Stimulated activated CD4-positive, alpha-beta T cell treated with anti-CD3 and anti-CD28 coated beads, Interleukin-4, amount 100 ng/mL, for 24 hours (primary cell): ENCODE measurements at regions not wholly inside any gene's neighbourhood (a gene's known extent, or its start where the extent isn't known, plus 50 kb on each side); places are given as distances from the start of the nearest gene placed in this dataset.
A peak's percentile ranks its signal among the peaks of the same experiment; 100 is the strongest.

Experiments used
- DNase-seq: peaks from one replicate; pipeline ENCODE4 v3.0.0-alpha.2; 2020

DNA sequence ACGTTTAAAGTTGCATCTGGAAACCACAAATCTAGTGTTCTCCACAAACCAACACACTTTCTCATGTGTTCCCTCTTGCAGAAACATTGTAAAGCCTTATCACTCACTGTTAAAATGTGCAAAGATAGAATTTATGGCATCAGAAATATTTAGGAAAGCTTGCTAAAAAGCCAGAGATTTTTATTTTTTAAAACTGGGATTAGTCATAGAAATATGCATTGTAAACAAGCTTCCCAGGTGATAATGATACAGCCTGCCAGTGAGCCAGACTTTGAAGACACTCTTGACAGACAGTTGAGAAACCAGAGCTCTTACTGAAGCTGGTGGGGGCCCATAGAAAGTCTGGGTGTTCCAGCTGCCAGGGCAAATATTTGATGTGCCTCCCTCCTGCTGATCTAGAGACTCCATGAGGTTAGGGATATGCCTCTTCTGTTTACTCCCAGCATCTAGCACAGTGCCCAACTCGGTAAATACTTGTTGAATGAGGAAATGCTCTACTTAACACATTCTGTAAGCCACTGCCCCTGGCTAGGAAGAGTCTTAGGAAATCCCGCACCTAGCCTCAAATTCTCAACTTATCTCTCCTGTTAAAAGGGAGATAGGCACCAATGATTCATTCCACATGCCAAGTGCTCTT, 179.0 kb upstream of the RASGEF1B start:
- DNase-seq = no peak

DNA sequence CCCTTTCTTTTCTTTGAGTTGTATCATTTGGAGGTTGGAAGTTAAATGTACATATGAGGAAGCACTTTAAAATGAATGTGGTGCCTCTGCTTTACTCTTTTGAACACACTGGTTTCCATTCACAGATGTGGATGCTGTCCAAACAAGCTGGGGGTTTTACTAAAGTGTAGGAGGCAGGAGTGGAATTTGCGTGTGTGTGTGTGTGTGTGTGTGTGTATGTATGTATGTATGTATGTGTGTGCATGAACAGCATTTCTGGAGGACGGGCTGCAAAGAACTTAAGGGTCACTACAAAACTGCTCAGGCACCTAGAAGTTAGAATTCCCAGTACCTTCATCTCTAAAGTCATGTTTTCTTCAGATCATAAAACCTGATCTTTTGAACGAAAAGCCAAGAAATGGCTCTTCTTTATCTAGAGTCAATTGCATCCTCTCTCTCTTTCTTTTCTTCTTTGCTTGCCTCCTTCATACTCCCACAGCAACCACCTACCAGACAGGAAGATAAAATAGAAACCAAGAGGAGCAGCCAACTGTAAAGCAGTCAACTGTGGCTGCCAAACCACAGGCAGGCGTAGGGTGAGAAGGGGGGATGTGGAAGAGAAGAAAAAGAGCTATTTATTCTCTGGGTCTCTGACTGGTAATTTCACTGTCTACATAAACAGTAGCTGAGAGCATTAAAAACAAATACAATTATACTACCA, 177.0 kb upstream of the RASGEF1B start:
- peak; percentile 41 for DNase-seq

DNA sequence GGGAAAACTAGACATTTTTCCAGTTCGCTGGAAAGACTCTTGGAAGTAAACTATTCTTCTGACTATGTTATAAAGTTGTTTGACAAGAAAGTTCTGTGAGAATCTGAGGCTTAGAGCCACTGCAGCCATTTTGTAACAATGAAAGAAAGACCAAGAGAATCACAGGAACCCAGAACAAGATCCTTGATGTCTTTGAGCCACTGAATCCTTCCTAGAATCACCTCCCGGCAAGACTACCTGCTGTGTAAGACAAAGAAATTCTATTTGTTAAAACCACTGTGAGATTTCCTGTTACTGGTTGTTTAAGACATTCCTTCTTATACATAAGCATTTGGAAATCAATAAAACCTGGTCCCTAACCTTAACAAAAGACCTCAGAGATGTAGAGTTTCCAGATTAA, 175.7 kb upstream of the RASGEF1B start:
- no peak for DNase-seq

DNA sequence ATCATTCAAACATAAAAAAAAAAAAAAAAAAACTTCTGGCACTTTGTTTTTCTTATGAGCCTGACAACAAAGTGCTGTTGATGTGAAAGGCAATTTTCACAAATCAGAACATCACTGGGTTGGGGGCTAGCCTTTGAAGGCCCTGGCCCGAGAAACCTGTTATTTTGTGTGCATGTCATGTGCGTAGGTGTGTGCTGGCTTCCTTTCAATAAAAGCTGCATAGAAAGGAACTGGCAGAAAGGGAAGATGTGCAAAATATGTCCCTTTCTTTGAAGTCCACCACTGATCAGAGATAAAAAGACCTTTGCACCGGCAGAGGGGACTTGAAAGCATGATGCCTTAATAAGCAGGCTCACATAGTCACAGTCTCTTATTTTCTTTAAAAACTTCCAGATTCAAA, 170.8 kb upstream of the RASGEF1B start:
- no peak for DNase-seq

DNA sequence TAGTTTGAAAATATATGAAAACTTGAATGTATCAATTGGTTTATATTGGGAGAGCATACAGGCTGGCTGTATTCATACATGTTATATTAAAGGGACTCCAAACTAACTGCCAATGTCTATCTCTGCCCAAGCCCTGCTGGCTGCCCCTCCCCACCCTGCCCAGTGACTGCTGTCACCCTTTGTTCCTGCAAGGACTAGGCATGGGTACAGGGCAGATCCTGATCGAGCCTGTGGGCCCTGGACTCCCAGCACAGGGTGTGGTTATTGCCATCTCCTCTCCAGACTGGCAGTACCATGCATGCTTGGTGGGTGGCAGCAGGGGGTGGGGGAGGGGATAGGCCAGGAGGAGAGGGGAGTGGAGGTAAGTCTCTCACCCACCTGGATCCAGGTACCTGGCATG, 167.5 kb upstream of the RASGEF1B start:
- no peak for DNase-seq

DNA sequence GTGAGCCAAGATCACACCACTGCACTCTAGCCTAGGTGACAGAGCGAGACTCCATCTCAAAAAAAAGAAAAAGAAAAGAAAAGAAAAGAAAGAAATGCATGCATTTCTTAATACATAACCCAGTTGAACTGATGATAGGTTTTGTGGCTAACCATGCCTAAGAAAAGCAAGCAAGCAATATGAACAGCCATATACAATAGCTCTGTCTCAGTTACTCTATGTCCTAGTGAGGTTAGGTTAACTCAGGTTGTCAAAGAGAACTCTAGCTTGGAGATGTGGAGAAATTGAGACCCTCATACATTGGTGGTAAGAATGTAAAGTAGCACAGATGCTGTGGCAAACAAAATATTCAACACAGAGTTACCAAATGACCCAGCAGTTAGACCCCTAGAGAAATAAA, 167.0 kb upstream of the RASGEF1B start:
- no peak for DNase-seq

DNA sequence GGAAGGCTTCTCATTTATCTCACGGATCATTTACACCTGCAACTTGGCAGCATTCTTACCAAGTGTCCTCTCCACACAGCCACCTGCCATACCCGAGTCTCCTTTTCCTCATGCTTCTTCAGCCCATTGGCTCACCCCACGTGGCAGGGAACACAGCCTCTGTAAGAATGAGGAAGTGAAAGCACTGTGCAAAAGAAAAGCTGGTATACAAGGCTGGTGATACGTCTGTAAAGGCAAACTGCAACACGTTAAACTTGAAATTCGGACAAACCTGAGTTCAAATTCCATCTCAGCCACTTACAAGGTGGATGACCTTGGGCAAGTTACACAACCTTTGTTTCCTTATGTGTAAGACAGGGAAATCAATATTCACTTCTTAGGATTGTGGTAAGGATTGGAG, 164.0 kb upstream of the RASGEF1B start:
- no peak for DNase-seq

DNA sequence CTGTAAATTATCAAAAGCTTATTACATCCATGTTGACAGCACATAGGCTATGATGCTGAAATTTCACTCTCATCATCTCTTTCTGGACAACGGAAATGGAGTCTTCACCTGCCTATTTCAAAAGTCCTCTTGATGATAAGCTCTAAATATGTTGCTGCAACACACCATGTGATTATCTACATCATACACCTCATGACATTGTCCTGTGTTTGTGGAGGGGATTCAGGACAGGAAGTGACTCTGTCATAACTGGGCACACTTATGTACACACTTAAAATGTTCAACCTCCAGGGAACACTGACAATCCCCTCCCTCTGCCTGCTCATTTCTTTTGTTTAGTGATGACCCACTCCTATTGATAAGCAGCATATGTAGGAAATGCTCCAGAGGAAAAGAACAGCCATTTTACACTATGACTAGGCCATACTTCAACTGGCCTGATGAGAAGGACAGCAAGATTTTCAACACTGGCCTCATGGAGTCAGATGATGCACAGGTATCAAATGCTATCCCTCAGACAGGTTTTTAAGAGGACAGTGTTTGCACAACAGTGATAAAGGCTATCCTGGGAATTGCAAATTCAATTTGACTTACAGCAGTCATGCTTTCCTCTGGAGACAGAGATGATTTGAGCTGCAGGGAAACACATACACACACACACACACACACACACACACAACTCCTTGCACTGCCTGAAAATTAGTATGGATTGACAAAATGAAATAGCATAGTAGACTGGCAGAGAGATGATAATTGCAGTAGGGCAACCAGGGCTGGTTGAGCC, 163.3 kb upstream of the RASGEF1B start:
- DNase-seq = no peak

DNA sequence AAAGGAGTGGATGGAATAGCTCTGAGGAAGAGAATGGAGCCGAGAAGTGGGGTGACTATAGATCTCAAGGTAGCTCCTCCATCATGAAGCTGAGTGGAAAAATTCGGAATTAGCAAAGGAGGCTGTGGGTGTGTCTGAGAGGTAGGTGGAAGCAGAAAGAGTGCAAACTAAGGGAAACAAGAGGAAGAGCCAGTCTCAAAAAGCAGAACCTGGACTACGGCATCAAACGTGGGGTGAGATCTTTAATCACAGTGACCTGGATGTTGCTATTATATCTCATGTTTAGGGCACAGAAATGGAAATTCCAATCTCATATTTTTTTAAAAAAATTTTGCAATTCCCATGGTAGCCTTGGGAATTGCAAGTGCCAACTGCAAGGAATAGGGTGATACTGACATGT, 162.5 kb upstream of the RASGEF1B start:
- DNase-seq = no peak

DNA sequence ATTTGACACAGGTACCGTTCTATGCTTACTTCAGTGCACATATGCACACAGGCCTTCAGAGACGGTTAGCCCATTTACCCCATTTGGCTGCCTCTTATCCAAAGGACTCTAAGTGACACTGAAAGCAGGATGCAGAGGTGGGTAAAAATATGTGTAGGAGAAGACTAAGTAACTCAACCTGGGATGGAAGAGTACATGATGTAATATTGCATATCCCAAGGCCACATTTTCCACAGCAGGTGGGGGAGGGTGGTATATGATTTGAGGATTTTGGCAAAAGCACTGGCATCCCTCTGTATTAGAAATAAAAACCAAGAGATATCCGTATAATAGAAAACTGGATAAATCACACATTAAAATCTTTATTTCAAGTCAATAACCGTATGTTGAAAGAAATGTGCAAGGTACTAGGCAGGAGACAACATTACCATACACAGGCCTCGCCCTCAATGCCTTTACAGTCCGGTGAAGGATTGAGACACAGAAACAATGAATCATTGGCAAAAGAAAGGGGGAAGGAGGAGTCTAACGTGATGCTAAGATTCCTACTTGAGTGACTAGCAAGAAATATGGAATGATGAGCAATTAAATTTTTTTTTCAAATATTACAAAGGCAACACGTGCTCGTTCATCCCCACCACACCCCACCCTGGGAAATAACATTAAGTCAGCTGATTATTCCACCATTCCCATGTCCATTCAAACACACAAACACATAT, 161.0 kb upstream of the RASGEF1B start:
- no peak for DNase-seq

DNA sequence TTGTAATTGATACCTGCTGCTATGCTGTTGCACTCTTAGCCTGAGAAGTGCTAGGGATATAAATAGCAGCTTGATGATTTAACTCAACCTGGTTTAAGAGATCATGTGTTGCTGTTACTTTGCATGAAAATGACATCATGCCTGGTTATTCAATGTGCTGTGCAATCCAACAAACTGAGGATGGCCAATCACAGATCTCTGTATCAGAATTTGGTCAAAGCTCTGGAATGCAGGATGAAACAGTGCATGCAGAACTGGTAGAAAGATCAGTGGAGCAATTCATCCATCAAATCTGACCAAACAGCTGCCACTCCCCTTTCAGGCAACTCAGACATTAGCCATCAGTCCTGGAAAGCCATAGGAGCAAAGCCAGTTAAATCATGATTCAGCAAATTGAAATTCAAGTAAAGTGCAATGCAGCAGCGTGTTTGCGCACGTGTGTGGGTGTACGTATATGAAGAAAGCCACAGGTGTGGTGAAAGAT, 160.3 kb upstream of the RASGEF1B start:
- DNase-seq = no peak

DNA sequence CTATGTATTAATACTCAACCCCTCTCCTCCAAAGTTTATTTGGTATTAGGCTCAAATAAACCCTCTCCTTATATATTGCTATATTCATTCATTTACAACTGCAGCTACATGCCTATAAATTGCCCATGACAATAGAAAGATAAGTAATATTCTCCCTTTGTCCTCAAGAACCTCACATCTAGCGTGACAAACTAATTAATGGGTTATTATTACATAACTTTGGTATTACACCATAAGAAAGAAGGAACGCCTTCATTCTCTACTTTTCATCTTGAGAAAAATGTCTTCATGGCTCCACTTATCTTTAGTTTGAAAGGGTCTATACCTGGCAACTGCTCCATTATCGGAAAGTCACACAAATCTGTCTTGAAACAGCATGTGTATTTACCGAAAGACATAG, 157.7 kb upstream of the RASGEF1B start:
- no peak for DNase-seq

DNA sequence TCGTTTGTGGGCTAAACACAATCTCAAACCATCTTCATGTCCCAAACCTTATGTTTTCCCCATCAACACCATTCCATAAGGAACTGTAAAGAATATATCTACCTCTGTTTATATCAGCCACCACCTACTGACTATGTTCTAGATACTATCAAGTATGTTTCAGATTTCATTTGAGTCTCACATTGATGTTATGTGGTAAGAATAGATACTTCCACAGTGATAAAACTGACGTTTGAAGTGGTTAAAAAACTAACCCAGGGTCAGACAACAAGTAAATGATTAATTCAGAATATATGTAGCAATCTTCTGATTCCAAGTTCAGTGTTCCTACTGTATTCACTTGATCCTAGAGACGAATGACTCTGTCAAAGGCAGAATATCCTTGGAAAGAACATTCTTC, 156.8 kb upstream of the RASGEF1B start:
- DNase-seq = no peak

DNA sequence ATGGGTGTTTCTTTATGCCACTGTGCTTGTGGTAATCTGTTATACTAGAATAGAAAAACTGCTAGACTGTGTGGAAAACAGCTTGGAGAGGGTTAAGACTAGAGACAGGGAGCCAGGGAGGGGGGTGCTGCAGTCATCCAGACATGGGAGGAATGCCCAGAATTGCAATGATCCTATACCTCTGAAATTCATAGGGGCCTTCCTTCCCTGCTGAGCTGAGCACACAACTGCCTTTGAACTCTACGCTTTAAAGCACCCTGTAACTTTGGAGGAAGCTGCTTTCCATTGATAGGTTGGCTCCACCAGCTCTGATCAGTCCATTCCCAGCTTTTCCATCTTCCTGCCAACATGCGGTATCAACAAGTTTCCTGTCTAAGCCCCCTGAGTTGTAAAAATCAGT, 155.9 kb upstream of the RASGEF1B start:
- no peak for DNase-seq

DNA sequence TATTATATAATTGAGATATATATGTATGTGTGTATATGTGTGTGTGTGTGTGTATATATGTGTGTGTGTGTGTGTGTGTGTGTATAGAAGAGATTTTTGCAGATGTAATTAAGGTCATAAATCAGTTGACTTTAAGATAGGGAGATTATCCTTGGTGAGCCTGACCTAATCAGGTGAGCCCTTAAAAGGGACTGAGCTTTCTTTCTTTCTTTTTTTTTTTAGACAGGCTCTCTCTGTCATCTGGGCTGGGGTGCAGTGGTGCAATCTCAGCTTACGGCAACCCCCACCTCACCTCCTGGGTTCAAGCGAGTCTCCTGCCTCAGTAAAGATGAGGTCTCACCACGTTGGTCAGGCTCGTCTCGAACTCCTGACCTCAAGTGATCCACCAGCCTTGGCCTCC, 155.1 kb upstream of the RASGEF1B start:
- no peak for DNase-seq

DNA sequence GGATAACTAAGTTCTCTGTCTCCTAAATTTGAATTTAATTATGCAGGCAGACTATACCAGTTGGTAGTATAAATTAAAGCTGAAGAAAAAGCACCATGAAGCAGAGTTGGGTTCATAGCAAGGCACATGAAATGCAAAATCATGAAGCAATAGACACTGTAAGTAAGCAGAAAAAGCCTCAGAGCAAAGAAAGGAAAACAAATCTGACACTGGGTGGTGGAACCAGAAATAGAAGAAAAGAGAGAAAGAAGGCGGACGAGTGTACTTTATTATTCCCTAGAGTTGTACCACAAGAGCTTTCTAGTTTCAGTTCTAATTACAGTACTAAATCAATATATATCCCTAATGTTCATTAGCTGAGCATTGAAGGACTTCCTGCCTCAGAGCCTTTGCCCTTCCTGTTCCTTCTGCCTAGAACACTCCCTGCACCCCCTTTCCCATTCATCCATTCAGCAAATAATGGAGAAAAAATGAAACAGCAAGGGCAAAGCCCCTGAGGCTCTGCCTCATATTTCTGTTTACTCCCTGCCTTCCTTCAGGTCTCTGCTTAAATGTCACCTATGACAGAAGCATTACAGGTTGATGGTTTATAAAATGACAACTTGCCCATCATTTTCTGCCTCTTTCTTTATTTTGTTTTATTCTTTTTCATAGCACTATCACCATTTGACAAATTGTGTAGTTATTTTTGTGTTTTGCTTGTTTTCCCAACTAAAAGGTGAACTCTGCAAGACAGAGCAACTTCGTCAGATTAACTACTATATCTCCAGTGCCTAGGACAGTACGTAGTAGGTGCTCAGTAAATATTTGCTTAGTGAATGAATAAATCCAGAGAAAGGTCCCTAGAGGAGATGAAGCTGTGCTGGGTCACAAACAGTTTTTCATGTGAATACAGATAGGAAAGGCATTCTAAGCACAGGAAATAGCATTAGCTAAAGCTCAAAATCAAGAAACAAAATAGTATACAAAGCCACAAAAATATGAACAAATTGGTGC, 154.0 kb upstream of the RASGEF1B start:
- no peak for DNase-seq

DNA sequence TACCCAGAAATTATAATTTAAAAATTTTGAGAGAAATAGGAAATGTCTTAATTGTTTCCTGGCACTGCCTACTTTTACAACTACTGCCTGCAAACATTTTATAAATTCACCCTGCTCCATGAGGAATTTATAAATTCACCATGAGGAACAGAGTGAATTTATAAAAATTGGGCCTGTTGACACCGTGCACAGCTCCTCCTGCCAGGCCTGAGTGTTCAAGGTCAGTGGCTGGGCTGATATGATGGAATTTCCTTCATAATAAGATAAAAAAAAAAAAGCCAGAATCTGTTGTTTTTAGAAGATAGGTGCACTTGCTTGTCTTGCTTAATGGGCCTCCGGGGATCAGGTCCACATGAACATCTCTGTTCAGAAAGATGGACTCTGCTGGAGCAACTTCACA, 151.7 kb upstream of the RASGEF1B start:
- DNase-seq = no peak

DNA sequence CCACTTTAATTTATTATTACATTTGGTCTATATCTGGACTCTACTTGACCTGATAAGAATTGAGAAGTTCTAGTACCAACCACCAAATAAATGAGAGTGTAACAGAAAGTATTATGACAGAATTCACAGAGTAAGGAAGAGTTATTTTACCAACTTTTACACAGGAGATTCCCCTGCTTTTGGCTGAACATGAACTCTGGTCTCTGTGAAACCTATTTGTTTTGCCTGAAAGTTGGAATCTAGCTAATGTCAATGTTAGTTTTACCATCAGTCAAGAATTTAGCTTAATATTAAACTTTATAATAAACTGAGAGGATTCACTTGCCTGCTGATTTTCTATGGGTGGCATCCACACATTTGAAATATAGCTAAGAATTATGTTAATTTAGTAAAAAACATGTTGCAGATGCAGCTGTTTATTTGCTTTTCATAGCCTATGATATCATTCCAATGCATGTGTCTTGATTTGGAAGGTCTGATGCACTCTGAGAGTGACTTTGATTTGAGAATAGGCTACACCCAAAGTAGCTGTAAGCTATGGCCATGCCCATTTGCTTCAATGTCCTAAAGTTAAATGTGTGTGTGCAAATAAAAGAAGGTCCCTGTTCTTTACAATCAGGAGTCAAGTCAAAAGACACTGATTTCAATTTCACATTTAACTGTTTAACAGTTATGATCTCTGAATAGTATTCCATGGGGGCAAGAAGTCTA, 150.9 kb upstream of the RASGEF1B start:
- DNase-seq = no peak

DNA sequence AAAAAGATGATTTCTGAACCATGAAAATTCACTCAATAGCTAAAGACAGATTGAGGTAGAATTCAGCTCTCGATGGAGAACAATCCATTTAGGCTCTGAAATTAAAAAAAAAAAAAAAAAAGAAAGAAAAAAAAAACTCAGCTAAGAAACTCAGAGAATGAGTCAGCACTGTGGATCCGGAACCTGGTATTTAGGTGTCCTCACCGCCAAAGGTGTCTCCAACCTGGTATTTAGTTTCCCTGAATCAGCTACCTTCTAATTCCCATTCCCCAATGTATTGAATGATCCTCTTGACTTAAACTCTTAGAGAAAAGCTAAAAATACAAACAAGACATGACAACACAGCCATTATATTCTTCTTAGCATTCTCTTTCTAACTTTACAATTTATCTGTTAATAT, 150.3 kb upstream of the RASGEF1B start:
- DNase-seq = no peak

DNA sequence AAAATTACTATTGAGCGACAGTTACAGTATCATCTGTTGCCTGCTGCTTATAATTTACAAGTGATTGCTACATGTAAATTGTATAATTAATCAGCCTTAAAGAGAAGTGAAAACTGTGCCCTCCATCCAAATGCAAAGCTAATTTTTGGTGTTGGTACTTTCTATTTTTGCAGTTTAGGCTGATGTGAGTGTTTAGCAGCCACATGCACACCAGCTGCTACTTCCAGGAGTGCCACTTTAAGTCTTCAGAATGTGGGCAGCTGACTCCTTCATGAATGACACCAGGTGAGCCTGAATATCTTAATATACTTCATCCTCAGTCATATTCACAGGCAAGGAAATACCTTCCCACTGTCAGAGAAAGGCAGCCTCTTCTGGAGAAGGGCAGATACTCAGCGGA, 149.8 kb upstream of the RASGEF1B start:
- DNase-seq = no peak

DNA sequence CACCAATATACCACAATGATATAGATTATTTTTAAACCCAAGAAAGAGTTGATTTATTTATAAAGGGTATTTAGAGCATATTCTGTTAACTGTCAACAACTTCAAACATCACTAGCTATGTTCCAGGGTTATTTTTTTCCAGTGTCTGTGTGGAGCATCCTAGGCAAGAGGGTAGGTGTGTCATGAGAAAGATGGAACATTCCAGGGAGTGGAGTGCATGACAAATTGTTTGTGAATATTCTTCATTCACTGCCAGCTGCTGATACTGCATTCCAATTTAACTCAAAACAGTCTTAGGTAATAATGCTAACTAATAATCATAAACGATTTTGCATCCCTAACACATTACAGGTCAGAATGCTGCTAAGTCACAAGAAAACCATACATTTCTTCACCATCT, 148.7 kb upstream of the RASGEF1B start:
- no peak for DNase-seq

DNA sequence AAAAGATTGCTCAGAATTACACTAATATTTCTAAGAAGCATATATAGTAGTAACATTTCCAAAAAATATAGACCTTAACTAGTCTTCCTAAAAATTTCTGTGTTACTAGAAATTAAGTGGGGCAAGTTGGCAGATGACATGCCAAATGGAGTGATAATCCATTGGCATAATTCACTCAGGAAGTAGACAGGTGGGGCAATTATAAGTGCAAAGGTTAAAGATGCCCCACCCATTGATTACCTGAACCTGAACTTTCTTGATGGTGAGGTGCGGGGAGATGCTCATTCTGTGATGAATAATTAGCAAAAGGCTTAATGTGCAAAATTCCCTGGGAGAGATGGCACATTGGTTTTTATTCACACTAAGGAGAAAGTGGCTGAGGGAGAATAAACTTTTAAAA, 145.8 kb upstream of the RASGEF1B start:
- no peak for DNase-seq
